ENCODE measurements at regions not wholly inside any gene's neighbourhood (a gene's known extent, or its start where the extent isn't known, plus 50 kb on each side); places are given as distances from the start of the nearest gene placed in this dataset.

DNA sequence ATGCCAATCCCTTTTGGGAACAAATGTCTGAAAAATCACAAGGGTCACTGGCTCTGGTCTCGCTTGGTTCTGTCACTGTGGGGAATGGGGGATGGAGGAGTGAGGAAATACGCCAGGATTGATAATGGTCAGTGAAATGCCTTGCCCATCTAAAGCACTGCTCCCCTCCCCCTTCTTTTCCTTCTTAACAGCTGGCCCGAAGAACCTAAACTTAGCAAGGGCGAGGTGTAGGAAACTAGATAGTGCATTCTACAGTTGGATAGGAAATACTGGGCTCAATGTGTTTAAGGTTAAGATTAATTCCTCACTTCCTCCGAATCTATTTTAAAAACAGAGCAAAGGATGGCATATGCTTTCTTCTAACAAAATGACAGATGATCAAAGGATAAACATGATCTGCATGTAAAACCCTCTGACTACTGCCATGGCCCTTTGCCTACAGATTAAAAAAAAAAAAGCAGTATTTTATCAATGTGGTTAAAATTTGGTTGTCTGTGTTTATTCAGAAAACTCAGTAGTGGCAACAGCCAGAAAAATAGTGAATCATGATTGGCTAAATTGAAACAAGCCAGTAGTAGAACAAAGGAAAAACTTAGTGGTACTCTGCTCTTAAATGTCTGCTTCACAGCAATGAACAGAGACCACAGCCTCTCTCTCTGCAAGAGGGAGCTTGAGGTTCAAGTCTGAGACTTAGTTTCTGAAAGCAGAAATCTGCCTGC, 86.1 kb upstream of the VAV3 start:
- Histone ChIP-seq H2AFZ (replicated peaks; ENCODE audit: low read length, poor library complexity) (no peak overlapping the region), H2BK15ac (ENCODE audit: low read depth, low read length) (no peak overlapping the region), H2BK20ac (ENCODE audit: low read depth, low read length) (no peak overlapping the region), H4K5ac (ENCODE audit: low read depth, low read length) (no peak overlapping the region), H3K27me3 (ENCODE audit: control insufficient read depth, insufficient read depth, low read length) (no peaks in the 10 kb centered on the region), H4K8ac (ENCODE audit: low read depth in 2 of 2, low read length in 2 of 2) (no peak overlapping the region), H3K27ac (ENCODE audit: insufficient read depth, low read length) (no peak overlapping the region), H3K9me3 (ENCODE audit: control insufficient read depth, insufficient read depth, low read length) (no peaks in the 10 kb centered on the region), H4K91ac (ENCODE audit: insufficient read depth, low read depth, low read length) (no peak overlapping the region), H3K23ac (ENCODE audit: low read depth, low read length) (no peak overlapping the region), H2AK5ac (ENCODE audit: low read depth, low read length) (no peak overlapping the region), H4K20me1 (ENCODE audit: insufficient read depth, low read length) (no peaks in the 10 kb centered on the region), H3K4me1 (ENCODE audit: control insufficient read depth, insufficient read depth, low read length) (no peaks in the 10 kb centered on the region), H3K4me3 (ENCODE audit: insufficient read depth, low read depth, low read length) (no peak overlapping the region), H3K14ac (replicated peaks; ENCODE audit: low read depth, low read length) (no peak overlapping the region), H2BK120ac (ENCODE audit: low read depth, low read length) (no peak overlapping the region), H3K56ac (ENCODE audit: extremely low read depth, insufficient read depth, low read length) (no peak overlapping the region), H2BK5ac (ENCODE audit: low read depth, low read length, poor library complexity, severe bottlenecking) (no peak overlapping the region), H2AK9ac (replicated peaks; ENCODE audit: low read depth, low read length, poor library complexity) (no peak overlapping the region), H3K36me3 (ENCODE audit: control insufficient read depth, insufficient read depth, low read length) (no peaks in the 10 kb centered on the region), H3K18ac (ENCODE audit: low read depth, low read length) (no peak overlapping the region), H3K4ac (ENCODE audit: low read depth, low read length) (no peak overlapping the region), H3K9me1 (ENCODE audit: insufficient read depth, low read length) (no peaks in the 10 kb centered on the region), H3K9ac (ENCODE audit: low read depth, low read length) (no peak overlapping the region), H3K4me2 (ENCODE audit: low read depth, low read length) (no peak overlapping the region), H3K79me1 (ENCODE audit: low read depth in 1 of 2, low read length in 2 of 2) (no peaks in the 10 kb centered on the region)
- WGBS, 2 experiments (ENCODE audit: extremely low coverage in 2 of 2, insufficient read length in 1 of 2), result no CpG with 5 or more reads among the region's 5 CpGs
- ChIA-PET POLR2A (ENCODE audit: unreplicated experiment) (no interaction called here), CTCF (no interaction called here)
- DNase-seq, result no peak
- dilution Hi-C loops (cut with HindIII; ENCODE audit: low sequenced_read_pairs, unreplicated experiment), result no loop called here
- ATAC-seq (ENCODE audit: low read depth), result no peak
- intact Hi-C loops (cut with micrococcal nuclease), result no loop called here
- TF ChIP-seq RCOR1 (IDR thresholded peaks at IDR 0.05; ENCODE audit: insufficient replicate concordance, low read length) (no peak), CHD1 (IDR thresholded peaks at IDR 0.05; ENCODE audit: low read depth, low read length) (no peak), NFE2L2 (IDR thresholded peaks at IDR 0.05; ENCODE audit: low read depth, low read length) (no peak), SMC3 (IDR thresholded peaks at IDR 0.05; ENCODE audit: low read depth, low read length) (no peak), RFX5 (IDR thresholded peaks at IDR 0.05; ENCODE audit: low read depth, low read length) (no peak), CEBPB (IDR thresholded peaks at IDR 0.05; ENCODE audit: low read depth, low read length) (no peak), RAD21 (IDR thresholded peaks at IDR 0.05; ENCODE audit: low read length) (no peak), POLR2A (IDR thresholded peaks at IDR 0.05; ENCODE audit: low read depth, low read length) (no peak), MAFK (IDR thresholded peaks at IDR 0.05; ENCODE audit: low read depth, low read length) (no peak), BHLHE40 (IDR thresholded peaks at IDR 0.05; ENCODE audit: low read depth, low read length) (no peak), FOS (IDR thresholded peaks at IDR 0.05; ENCODE audit: low read depth, low read length) (no peak), MAZ (IDR thresholded peaks at IDR 0.05; ENCODE audit: borderline replicate concordance, low read depth, low read length) (no peak)
- TF ChIP-seq, protein P1, sequence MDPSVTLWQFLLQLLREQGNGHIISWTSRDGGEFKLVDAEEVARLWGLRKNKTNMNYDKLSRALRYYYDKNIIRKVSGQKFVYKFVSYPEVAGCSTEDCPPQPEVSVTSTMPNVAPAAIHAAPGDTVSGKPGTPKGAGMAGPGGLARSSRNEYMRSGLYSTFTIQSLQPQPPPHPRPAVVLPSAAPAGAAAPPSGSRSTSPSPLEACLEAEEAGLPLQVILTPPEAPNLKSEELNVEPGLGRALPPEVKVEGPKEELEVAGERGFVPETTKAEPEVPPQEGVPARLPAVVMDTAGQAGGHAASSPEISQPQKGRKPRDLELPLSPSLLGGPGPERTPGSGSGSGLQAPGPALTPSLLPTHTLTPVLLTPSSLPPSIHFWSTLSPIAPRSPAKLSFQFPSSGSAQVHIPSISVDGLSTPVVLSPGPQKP (IDR thresholded peaks at IDR 0.05; ENCODE audit: borderline replicate concordance, low read depth, low read length), result no peak
- TF ChIP-seq, protein P2, sequence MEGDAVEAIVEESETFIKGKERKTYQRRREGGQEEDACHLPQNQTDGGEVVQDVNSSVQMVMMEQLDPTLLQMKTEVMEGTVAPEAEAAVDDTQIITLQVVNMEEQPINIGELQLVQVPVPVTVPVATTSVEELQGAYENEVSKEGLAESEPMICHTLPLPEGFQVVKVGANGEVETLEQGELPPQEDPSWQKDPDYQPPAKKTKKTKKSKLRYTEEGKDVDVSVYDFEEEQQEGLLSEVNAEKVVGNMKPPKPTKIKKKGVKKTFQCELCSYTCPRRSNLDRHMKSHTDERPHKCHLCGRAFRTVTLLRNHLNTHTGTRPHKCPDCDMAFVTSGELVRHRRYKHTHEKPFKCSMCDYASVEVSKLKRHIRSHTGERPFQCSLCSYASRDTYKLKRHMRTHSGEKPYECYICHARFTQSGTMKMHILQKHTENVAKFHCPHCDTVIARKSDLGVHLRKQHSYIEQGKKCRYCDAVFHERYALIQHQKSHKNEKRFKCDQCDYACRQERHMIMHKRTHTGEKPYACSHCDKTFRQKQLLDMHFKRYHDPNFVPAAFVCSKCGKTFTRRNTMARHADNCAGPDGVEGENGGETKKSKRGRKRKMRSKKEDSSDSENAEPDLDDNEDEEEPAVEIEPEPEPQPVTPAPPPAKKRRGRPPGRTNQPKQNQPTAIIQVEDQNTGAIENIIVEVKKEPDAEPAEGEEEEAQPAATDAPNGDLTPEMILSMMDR (conservative IDR thresholded peaks at IDR 0.05; ENCODE audit: low read depth, low read length), result no peak
- TF ChIP-seq, protein P3, sequence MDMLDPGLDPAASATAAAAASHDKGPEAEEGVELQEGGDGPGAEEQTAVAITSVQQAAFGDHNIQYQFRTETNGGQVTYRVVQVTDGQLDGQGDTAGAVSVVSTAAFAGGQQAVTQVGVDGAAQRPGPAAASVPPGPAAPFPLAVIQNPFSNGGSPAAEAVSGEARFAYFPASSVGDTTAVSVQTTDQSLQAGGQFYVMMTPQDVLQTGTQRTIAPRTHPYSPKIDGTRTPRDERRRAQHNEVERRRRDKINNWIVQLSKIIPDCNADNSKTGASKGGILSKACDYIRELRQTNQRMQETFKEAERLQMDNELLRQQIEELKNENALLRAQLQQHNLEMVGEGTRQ (IDR thresholded peaks at IDR 0.05; ENCODE audit: low read depth, low read length), result no peak
- BruUV-seq (replicated peaks), result no TSS peak
- in situ Hi-C loops (cut with MboI; ENCODE audit: low sequenced_read_pairs), result no loop called here
